Stimulated activated CD4-positive, alpha-beta T cell treated with anti-CD3 and anti-CD28 coated beads, TNF-alpha, amount 100 ng/mL, for 48 hours (primary cell): ENCODE measurements at regions not wholly inside any gene's neighbourhood (a gene's known extent, or its start where the extent isn't known, plus 50 kb on each side); places are given as distances from the start of the nearest gene placed in this dataset.
"Not testable (repeated sequence)": the region's sequence is repeated elsewhere in the genome, so short reads cannot be mapped to it uniquely, and the experiment has no call there.

Source experiments
- DNase-seq, 3 donors: peaks; one replicate each; pipeline ENCODE4 v3.0.0-alpha.2; 2020; ENCODE audit warnings: low read depth in 3 of 3

DNA sequence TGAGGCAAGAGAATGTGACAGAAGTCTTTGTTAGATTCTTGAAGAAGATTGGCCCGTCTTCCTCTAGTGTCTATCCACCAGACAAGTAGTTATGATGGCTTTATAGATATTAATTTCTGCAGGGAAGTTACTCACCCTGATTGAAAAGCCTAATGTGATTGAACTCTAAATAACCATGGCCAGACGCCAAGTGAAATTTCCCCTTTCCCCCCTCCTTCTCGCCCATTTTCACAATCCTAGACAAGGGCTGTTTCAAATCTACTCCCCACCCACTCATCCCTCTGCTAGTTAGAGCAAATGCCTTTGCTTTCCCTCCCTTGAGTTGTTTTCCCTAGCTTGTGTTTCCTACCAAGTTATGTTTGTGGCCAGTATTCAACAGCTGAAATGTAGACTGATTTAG is 182.5 kb downstream of the TMEM167A start:
- DNase-seq = no peak

DNA sequence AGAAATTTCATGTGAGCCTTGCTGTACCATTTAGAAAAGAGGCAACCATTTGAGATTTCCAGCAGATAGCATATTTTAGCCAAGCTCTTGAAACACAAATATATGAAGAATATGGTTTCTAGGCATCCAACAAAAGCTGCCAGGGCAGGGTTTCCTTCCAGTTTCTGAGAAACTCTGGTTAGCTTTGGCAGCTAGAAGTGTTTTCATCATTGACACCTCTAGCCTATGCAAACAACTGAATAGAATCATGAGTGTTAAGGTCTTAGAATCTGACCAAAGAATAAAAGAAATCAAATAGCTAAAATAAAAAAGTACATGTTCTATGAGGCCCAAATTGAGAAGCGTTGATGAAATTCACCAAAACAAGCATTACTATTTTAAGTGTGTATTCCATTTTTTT is 188.1 kb downstream of the TMEM167A start:
- no peak for DNase-seq

DNA sequence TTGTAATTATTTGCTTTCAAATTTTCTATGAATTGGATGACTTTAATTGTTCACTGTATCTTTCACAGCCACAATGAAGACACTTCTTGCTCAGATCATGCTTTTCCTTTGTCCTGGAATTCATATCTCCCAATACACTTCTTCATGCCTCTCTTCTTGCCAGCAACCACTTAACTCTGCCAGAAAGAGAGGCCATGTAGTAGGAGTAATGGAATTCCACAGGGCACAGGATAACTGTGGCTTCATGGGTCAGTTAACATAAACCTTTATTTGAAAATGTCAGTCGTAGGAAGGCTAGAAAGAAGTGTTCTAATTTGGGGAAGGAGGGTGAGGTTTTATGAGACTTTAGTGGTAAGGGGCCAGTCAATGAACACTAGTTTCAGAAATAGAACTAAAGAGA is 190.3 kb downstream of the TMEM167A start:
- DNase-seq = no peak

DNA sequence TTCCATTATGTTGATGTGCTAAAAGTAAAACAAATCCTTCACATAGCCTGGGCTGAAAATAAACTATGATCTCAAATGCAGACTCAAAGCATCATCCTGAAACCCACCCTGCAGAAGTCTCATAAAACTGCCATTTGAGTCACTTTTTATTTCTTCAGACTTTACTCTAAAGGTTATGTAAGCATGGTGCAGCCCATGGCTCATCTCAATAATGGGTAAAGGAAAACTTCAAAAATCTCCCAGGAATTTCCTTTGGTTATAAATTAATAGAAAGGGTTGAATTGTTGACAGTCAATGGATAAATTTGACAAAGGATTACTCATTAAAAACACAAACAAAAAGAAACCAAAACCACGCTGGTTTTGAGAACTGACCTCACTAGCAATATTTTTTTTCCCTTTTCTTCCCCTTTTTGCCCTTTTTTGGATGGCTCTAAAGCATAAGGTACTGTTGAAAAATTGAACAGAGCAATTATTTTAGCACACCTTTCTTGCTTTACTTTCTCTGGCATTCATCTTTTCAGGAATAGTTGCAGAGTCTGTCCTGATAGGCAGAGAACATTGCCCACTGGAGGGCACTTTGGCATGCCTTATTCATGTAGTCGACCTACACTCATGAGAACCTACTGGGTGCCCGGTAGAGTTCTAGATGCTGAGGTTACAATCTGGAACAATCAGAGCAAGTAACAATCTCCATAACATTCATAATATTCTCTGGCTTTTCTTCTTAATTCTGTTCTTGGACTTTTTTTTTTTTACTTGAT is 191.4 kb downstream of the TMEM167A start:
- no peak for DNase-seq

DNA sequence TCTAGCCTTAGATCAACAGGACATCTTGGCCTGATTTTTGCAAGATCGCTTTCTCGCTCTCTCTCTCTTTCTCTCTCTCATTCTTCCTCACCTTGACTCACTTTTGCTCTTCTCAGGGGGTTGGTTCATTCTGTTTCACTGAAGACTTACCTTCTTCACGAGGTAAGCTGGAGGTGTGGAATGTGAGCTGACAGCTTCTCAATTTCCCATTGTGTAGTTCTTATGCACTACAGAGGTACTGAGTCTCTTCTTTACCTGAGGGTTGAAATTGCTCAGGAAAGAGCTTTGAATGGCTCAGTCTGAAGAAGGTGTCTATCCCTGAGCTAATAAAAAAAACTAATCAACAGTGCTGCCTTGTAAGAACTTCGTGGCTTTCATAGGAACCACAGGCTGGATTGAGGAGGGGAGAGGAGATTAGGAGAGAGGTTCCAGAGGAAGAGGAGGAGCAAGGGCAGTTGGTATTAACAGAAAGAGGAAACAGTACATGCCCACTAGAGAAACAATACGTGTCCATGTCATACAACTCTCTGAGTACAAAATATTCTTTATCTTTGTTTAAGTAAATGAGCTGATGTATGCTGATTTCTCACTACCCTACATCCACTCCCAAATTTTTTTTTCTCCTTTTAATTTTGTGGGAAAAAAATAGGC is 192.2 kb downstream of the TMEM167A start:
- no peak for DNase-seq

DNA sequence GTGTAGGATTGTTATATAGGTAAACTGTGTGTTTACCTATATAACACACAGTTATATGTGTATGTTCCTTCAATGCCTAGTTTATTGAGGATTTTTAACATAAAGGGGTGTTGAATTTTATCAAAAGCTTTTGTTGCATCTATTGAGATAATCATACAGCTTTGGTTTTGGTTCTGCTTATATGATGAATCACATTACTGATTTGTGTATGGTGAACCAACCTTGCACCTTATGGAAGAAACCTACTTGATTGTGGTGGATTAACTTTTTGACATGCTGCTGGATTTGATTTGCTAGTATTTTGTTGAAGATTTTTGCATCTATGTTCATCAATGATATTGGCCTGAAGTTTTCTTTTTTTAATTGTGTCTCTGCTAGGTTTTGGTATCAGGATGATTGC is 194.9 kb downstream of the TMEM167A start:
- DNase-seq = no peak

DNA sequence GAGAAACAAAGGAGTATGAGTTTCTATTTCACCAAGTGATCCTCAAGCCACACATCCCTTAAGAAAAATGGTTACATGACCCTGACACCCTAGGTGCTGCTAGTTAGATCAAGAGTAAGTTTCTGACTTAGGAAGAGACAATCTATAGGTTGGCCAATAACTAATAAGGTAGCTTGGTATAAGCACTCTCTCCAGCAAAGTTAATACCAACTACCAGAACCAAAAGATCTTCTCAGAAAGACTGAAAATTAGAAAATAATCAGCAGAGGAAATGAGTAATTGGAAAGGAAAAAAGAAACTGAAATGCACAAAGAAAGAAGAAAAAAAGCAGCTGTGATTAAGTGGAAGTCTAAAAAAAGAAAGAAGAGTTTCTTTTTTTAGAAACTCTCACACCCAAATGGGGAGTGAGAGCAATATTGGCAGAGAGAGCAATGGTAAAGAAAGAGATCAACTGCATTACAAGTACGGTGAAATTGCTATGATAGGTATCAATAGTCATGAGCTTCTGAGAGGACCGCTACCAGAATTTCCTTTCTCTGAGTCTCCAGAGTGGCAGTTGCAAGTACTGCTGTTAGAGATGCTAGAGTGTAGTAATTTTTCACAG is 195.5 kb downstream of the TMEM167A start:
- no peak for DNase-seq

DNA sequence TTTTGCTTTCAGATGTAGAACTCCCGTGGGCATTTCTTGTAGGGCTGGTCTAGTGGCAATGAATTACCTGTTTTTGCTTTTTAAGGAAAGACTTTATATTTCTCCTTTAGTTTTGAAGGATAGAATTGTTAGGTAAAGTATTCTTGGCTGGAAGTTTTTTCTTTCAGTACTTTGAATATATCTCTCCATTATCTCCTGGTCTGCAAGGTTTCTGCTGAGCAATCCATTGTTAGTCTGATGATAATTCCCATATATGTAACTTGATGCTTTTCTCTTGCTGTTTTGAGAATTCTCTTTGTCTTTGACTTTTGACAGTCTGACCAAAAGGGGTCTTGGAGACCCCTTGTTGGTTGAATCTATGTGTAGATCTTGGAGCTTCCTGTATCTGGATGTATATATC is 198.1 kb downstream of the TMEM167A start:
- DNase-seq = no peak

DNA sequence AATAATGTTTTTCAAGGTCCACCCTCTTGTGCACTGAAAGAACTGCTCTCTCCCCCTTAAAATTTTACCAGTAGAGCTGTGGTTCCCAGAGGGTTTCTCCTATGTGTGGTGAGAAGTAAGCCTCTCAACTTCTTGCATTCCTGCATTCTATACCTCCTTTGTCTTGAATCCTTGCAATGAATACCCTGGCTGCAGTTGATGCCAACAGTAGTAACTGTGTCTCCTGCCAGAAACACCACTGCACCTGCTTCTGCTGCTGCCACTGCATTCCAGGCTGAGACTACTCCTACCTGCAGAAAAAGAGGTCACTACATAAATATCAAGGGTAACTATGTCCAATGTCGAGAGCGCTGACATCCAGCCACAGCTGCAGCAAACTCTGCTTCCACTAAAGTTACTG is 203.7 kb downstream of the TMEM167A start:
- no peak for DNase-seq

DNA sequence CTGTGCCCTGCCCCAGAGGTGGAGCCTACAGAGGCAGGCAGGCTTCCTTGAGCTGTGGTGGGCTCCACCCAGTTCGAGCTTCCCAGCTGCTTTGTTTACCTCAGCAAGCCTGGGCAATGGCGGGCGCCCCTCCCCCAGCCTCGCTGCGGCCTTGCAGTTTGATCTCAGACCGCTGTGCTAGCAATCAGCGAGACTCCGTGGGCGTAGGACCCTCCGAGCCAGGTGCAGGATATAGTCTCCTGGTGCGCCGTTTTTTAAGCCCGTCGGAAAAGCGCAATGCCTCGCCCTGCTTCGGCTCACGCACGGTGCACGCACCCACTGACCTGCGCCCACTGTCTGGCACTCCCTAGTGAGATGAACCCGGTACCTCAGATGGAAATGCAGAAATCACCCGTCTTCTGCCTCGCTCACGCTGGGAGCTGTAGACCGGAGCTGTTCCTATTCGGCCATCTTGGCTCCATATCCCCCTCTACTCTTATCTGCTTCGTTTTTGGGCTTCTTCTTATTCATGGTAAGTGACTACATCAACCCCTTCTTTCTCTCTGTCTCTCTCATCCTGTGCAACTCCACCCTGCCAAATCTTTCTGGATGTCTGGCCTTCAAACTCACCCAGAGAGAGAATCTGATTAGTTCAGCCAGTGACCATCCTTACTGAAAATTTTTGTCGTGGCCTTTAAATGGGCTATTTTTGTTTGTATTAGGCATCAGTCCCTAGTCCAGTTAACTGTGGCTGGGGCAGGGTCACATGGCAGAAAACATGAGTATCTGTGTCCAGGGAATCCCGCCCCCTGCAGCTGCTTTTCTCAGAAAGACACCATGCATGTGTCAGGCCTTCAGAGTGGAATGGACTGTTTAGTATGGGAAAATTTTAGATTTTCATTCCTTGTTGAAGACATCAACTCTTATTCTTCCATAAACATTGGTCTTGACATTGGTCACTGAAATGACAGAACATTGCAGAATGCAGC is 204.6 kb downstream of the TMEM167A start:
- not testable (repeated sequence) for DNase-seq

DNA sequence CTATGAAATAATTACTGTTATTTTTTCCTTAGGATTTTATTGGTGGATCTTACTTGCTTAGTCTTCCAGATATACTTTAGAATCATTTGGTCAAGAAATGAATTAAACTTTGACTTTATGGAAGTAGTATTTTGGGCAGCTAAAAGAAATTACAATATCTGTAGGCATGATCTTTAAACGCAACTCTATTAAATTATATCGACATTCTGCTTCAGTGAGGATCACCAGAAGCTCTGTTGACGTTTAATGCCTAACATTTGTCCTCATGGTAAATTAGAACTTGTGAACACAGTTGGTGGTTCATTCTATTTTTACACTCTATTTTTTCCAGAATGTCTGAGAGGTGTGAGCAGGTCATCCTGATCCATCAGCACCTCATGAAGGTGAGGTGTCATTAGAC is 211.6 kb downstream of the TMEM167A start:
- DNase-seq = no peak

DNA sequence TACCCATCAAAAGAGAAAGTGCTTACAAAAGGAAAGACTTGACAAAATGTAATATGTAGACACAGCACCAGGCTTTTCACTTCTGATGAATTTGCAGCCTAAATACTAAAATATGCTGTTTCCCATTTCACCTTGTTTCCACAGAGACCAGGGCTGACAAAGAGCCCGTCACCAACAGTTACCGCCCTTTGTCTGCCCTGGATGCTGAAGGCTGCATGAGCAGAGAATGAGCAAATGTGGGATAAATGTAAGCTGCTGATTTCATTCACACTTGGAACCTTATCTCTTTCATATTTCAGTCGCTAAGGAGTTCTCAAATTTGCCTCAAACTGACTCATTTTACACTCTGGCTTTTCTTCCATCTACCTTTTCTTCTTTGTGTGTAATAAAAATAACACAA is 213.9 kb downstream of the TMEM167A start:
- DNase-seq = no peak

DNA sequence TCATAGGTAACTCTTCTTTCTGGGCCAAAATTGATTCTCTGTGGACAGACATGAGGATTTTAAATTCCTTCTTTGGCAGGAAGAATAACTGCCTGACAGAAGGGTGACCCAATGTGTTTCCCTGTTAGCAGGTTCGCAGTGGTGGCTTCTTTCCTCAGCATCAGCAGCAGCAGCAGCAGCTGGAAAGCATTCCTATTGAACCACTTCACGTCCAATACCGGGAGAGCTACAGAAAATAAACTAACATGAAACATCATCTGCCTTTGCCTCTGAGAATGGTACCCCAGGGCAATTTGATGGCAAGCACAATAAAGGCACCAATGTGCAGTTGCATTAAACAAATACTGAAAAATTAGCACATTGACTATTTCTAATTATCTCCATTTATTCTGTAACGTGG is 214.5 kb downstream of the TMEM167A start:
- no peak for DNase-seq

DNA sequence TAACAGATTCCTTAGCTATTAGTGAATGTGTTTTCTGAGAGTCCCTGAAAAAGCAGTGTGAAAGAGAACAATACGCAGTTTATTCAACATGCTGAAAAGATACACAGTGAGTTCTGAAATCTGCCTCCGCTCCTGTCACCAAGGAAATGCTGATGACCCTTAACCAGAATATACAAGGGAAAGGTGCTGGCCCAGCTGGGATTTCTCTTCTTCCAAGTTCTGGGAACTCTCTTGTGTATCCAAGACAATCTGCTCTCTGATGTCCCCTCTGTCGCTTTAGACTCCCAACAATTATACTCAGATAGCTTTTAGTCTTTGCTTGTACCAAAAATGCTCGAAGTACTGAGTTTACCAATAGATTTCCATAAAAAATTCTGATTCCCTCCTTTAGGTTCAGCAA is 214.9 kb downstream of the TMEM167A start:
- DNase-seq = no peak

DNA sequence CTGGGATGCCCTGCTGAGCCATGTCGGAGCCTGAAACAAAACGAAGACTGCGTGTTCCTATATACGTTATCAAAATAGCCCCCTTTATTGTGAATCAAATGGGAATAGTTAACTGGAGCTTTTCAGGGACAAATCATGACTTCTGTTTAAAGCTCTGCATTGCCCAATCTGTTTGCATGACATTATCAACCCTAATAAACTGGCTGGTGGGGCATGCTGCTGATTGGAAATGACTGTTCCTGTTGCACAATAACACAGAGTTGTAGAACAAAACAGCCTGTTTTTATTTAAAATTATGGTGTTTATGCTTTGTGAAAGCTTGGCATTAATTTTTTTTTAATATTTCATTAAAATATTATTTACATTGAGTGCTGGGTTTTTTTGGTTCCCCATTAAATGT is 215.5 kb downstream of the TMEM167A start:
- DNase-seq = no peak

DNA sequence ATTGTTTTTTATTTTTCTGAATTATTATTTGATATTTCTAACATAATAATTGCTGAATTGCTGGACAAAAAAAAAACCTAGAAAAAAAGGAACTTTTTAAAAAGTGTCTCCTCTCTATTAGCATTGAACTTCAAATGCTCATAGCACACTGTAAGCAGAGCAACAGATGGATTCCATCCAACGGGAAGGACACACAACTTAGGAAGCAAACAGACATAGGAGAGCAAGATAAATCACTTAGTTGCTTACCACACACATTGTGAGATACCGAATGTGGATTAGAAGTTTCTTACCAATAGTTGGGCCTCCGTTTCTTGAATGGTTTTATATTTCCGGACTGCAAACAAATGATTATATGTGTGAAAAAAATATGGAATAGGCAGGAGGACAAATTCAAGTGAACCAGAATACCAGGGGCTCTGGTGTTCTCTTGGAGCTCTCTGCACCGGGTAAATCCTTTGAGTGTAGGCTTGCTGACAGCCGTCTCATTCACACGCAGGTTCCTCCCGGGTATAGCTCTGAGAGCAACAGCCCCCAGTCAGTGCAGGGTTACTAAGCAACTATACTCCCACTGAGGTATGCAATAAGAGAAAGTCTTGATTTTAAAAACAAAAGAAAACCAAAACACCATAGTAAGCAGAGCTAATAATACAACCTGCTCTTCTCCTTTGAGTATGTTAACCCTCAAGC is 217.6 kb downstream of the TMEM167A start:
- DNase-seq = no peak

DNA sequence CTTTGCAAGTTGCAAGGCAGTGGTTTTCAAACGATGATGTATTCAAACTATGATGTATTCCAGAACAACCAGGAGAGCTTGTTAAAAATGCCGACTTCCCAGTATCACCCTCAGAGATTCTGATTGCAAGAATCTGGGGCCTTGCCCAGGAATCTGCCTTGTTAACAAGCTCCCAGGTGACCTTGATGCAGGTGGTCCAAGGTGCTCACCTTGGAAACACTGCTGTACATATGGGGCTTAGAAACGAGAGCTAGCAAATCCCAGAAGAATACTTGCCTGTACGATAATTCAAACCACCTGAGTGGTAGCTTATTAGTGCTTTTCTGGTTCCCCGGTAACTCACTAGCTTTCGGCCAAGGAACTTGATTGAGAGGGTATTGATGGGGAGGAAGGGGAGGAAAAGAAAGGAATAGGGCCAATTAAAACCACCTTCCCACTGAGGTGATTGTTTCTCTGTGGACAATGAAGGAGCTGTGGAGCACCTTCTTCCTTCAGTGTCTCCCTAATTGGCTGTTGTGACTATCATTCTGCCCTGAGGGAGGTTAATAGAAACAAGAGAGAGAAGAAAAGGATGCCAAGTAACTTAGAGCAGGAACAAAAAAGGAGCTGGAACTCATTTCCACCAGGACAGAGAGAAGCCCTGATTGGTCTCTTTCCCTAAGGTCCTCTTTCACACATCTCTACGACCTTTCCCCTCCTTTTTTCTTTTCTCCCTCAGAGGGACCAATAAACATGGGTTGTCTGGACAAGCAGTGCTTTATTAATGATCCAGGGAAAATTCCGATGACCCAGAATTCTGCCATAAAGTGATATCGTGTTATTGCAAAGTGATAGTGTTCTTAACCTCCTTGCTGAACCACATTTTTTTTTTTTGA is 218.8 kb downstream of the TMEM167A start:
- no peak for DNase-seq

DNA sequence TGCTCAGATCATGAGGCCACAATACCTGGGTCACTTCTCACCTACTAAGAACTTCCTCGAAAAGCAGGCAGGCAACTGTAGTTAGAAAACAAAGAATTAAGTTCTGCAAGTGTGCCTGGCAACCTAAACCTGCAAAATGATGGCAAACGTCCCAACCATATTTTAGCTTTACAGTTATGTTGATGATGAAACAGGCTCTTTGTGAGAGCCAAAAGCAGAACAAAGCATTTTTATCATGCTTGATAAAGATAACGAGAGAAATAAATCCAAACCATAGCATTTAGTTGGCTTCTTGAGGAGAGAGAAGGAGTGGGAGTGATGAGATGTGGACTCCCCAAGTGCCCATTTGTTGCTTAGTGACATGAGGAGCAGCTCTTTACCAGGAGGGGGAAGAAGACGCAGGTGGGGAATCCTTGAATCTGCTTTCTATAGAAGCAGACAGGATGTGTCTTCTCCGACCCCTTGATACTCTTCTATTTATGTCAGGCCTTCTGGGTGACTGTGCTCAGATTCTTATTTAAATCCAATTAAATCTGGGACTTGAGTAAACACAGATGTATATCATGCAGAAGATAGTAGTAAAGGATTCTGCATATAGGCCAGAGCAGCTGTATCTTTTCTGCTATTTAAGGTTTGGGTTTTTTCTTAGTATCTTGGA is 221.2 kb downstream of the TMEM167A start:
- no peak for DNase-seq

DNA sequence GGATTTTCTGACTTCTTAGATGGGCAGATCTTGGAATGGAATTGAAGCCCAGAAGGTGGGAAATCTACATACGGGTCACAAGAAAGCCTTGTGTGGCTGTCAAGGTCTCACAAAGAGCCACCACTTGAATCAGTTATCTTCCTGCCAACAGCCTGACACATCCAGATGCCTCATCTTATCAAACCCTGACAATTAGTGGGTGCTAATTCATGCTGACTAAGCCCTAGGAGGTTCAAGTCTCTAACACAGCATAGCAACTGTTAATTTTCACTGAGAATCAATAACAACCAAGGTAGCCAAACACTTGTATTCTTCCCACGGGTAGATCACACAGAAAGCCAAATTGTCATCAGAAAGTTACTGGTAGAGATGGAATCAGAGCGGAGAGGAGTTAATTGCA is 222.2 kb downstream of the TMEM167A start:
- no peak for DNase-seq

DNA sequence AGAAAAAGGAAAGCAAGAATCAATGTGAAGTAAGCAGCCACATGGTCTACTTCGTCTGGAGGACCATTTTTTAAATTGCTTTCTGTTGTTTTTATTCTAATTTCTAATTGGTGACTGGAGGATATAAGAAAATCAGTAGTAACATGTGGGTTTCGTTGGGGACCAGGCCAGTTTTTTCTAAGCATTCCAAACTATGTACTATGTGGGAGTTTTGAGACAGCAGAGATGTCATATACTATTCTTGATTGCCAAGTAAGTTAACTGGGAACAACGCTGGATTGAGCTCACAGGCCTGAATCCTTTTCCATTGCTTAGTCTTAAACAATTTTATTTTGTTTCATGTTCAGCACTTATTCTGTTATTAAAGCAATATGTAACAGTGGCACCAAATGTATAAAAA is 225.7 kb downstream of the TMEM167A start:
- DNase-seq = no peak
